PC-3 (cell line): ENCODE measurements at regions not wholly inside any gene's neighbourhood (a gene's known extent, or its start where the extent isn't known, plus 50 kb on each side); places are given as distances from the start of the nearest gene placed in this dataset.
A peak's percentile ranks its signal among the peaks of the same experiment; 100 is the strongest.

Source experiments
- ATAC-seq: fragments of 200-7000 bp; cut with Tn5 transposase; 2 replicates; pipeline ENCODE4 v1.9.1; 2020; ENCODE audit warnings: mild to moderate bottlenecking, moderate library complexity
- BruUV-seq: library from RNA; stranded (reverse); fragments of 400-500 nt; replicated peaks from 2 replicates; lab custom pipeline; 2021; lab: Mats Ljungman, UMichigan
- CTCF ChIA-PET: fragments of 300-600 bp; sonication (Branson Sonifier 250); formaldehyde crosslinking; loops from one replicate; lab custom pipeline; 2022; ENCODE audit warnings: antibody characterized with exemption; lab: Charles Lee
- POLR2A ChIA-PET: fragments of 300-600 bp; sonication (Branson Sonifier 250); formaldehyde crosslinking; loops from one replicate; lab custom pipeline; 2022; ENCODE audit warnings: antibody characterized with exemption; ENCODE audit not compliant: unreplicated experiment; lab: Charles Lee
- DNase-seq: peaks from one replicate; pipeline ENCODE4 v3.0.0-alpha.2; 2015
- H2AFZ ChIP-seq: fragments of 300-600 bp; sonication (generic); 2 replicates; pipeline ENCODE4 v1.6.0; 2016; ENCODE audit warnings: antibody characterized with exemption, low read length
- H3F3A ChIP-seq: fragments of 300-600 bp; sonication (generic); one replicate; pipeline ENCODE4 v1.6.0; 2017; ENCODE audit warnings: antibody characterized with exemption, low read length, control low read depth, mild to moderate bottlenecking; ENCODE audit not compliant: unreplicated experiment
- H3K27ac ChIP-seq: fragments of 300-600 bp; sonication (generic); 2 replicates; pipeline ENCODE4 v1.5.1; 2016; ENCODE audit warnings: mild to moderate bottlenecking, low read length
- H3K27me3 ChIP-seq: fragments of 300-600 bp; sonication (generic); 2 replicates; pipeline ENCODE4 v1.6.1; 2016; ENCODE audit warnings: low read length, mixed read lengths
- H3K36me3 ChIP-seq: fragments of 300-600 bp; sonication (generic); 2 replicates; pipeline ENCODE4 v1.6.1; 2016; ENCODE audit warnings: low read depth, mixed run types, low read length, mixed read lengths
- H3K4me1 ChIP-seq: fragments of 300-600 bp; sonication (generic); 2 replicates; pipeline ENCODE4 v1.5.1; 2016; ENCODE audit warnings: low read length; ENCODE audit not compliant: insufficient read depth
- H3K4me2 ChIP-seq: fragments of 300-600 bp; sonication (generic); 2 replicates; pipeline ENCODE4 v1.6.0; 2016; ENCODE audit warnings: low read length
- H3K4me3 ChIP-seq: fragments of 300-600 bp; sonication (generic); 2 replicates; pipeline ENCODE4 v1.5.1; 2016; ENCODE audit warnings: mild to moderate bottlenecking, low read length, mixed read lengths
- H3K79me2 ChIP-seq: fragments of 300-600 bp; sonication (generic); 2 replicates; pipeline ENCODE4 v1.6.1; 2017; ENCODE audit warnings: low read length, mixed read lengths
- H3K9ac ChIP-seq: fragments of 300-600 bp; sonication (generic); 2 replicates; pipeline ENCODE4 v1.6.0; 2016; ENCODE audit warnings: mild to moderate bottlenecking, low read length
- H3K9me2 ChIP-seq: fragments of 300-600 bp; sonication (generic); replicated peaks from 2 replicates; pipeline ENCODE4 v1.6.1; 2016; ENCODE audit warnings: mixed run types, low read length, mixed read lengths
- H3K9me3 ChIP-seq: fragments of 300-600 bp; sonication (generic); 2 replicates; pipeline ENCODE4 v1.6.1; 2016; ENCODE audit warnings: low read length, mixed read lengths
- H4K20me1 ChIP-seq: fragments of 300-600 bp; sonication (generic); 2 replicates; pipeline ENCODE4 v1.6.1; 2016; ENCODE audit warnings: low read length, mixed read lengths
- CTCF ChIP-seq: fragments of 300-600 bp; sonication (generic); conservative IDR thresholded peaks from 2 replicates; pipeline ENCODE4 v1.5.1; 2017; ENCODE audit warnings: antibody characterized with exemption, low read depth, mild to moderate bottlenecking, low read length
- EZH2 ChIP-seq: fragments of 300-600 bp; sonication (generic); IDR thresholded peaks from one replicate; pipeline ENCODE4 v1.6.1; 2017; ENCODE audit warnings: antibody characterized with exemption, mild to moderate bottlenecking, low read length; ENCODE audit not compliant: unreplicated experiment
- EZH2phosphoT487 ChIP-seq: fragments of 300-600 bp; sonication (generic); IDR thresholded peaks from 2 replicates; pipeline ENCODE4 v1.6.1; 2018; ENCODE audit warnings: mild to moderate bottlenecking, antibody characterized with exemption, low read length, borderline replicate concordance
- intact Hi-C: fragments of 100-400 bp; cut with micrococcal nuclease; formaldehyde crosslinking; loops from 2 replicates; pipeline ENCODE4 v1.9.0; 2023

GRCh38 chr6:105603788-105604586, 201.1 kb upstream of the PREP start:
- CTCF ChIA-PET, result no interaction called here

DNA sequence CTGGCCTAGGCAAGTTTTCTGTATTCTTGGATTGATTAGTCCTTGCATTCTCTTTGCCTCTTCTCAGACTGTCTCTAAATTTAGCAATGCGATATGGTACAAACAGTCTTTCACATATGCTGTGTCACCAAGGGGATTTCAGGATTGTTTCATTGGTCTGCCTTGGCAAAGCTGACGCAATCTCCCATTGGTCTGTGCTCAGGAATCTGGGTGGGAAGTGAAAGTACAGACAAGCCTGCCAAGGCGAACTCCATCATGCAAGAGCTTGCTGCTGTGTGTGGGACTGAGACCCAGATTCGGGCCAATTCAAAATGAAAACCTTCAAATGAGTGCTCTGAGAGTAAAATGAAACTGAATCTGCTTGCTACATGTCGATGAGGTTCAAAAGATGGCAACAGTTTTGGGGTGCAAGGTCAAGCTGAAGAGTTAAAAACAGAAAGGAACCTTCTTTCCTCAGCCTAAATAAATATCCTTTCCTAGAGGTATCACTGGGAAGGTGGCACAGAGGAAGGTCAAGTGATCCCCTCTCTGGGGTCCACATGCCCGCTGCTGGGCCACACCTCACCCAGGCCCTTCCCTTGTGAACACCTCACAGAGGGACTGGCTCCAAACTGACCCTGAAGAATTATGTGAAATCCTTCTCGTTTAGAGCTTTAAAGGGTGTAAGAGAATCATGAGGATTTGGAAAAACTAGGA, 198.8 kb upstream of the PREP start:
- Histone ChIP-seq H3K9ac (no peak overlapping the region), H3K4me1 (peaks cover 31% of the 10 kb centered on the region), H3K27ac (peak overlapping the region; percentile 86; the same call in 1 of the 2 replicates), H3F3A (no peaks in the 10 kb centered on the region), H3K4me3 (no peak overlapping the region), H4K20me1 (no peaks in the 10 kb centered on the region), H3K36me3 (no peaks in the 10 kb centered on the region), H3K27me3 (no peaks in the 10 kb centered on the region), H3K9me2 (no peaks in the 10 kb centered on the region), H3K4me2 (no peak overlapping the region), H2AFZ (no peak overlapping the region), H3K79me2 (no peaks in the 10 kb centered on the region), H3K9me3 (no peaks in the 10 kb centered on the region)
- ATAC-seq (no peak), DNase-seq (no peak)
- TF ChIP-seq EZH2, result no peak
- TF ChIP-seq EZH2phosphoT487, result no peak
- TF ChIP-seq CTCF, result no peak
- intact Hi-C loops, result no loop called here
- POLR2A ChIA-PET, result no interaction called here
- CTCF ChIA-PET, result no interaction called here
- BruUV-seq, result no TSS peak

More at GRCh38 chr6:105603788-105604586, 201.1 kb upstream of the PREP start:
- H3K36me3 ChIP-seq, result no peaks in the 10 kb centered on the region
- ATAC-seq (no peak), DNase-seq (no peak)
- no peaks in the 10 kb centered on the region for H3F3A ChIP-seq
- H3K4me1 ChIP-seq, result peaks cover 35% of the 10 kb centered on the region
- no peaks in the 10 kb centered on the region for H3K9me2 ChIP-seq
- BruUV-seq, result no TSS peak
- no peak overlapping the region for H2AFZ ChIP-seq
- no peaks in the 10 kb centered on the region for H4K20me1 ChIP-seq
- POLR2A ChIA-PET, result no interaction called here
- no peak overlapping the region for H3K4me2 ChIP-seq
- H3K9ac ChIP-seq, result no peak overlapping the region
- no peak overlapping the region for H3K4me3 ChIP-seq
- TF ChIP-seq EZH2 (no peak), EZH2phosphoT487 (no peak), CTCF (no peak)
- H3K27ac ChIP-seq, result no peak overlapping the region
- H3K9me3 ChIP-seq, result no peaks in the 10 kb centered on the region
- intact Hi-C loops, result no loop called here
- no peaks in the 10 kb centered on the region for H3K79me2 ChIP-seq
- no peaks in the 10 kb centered on the region for H3K27me3 ChIP-seq
